HFFc6 (cell line): ENCODE measurements at regions not wholly inside any gene's neighbourhood (a gene's known extent, or its start where the extent isn't known, plus 50 kb on each side); places are given as distances from the start of the nearest gene placed in this dataset.

Experiments
- DNase-seq: peaks from one replicate; pipeline ENCODE4 v3.0.0-alpha.2; 2018
- H3K27ac Mint-ChIP-seq: 2 replicates; pipeline ENCODE4 v1.8.0; 2020; ENCODE audit warnings: mild to moderate bottlenecking, mixed read lengths
- H3K27me3 Mint-ChIP-seq: 2 replicates; pipeline ENCODE4 v1.8.0; 2021; ENCODE audit warnings: mild to moderate bottlenecking, moderate library complexity, mixed read lengths; ENCODE audit not compliant: insufficient read depth
- H3K36me3 Mint-ChIP-seq: 2 replicates; pipeline ENCODE4 v1.8.0; 2021; ENCODE audit warnings: low read depth, mixed read lengths
- H3K4me1 Mint-ChIP-seq: 2 replicates; pipeline ENCODE4 v1.8.0; 2020; ENCODE audit warnings: low read depth, mixed read lengths
- H3K4me3 Mint-ChIP-seq: 2 replicates; pipeline ENCODE4 v1.8.0; 2020; ENCODE audit warnings: mild to moderate bottlenecking, moderate library complexity, mixed read lengths
- H3K9me3 Mint-ChIP-seq: 2 replicates; pipeline ENCODE4 v1.8.0; 2020; ENCODE audit warnings: mild to moderate bottlenecking, mixed read lengths
- CTCF ChIP-seq: fragments of 200-600 bp; sonication (generic); IDR thresholded peaks from 2 replicates; pipeline ENCODE4 v1.5.0; 2021; ENCODE audit warnings: antibody characterized with exemption, mild to moderate bottlenecking

GRCh38 chr7:42812779-42813178, 99.1 kb downstream of the C7orf25 start:
- Mint-ChIP-seq H3K4me3 (no peak overlapping the region), H3K9me3 (no peaks in the 10 kb centered on the region), H3K27me3 (peaks cover 2% of the 10 kb centered on the region), H3K36me3 (no peaks in the 10 kb centered on the region), H3K4me1 (no peaks in the 10 kb centered on the region), H3K27ac (no peak overlapping the region)
- TF ChIP-seq CTCF = no peak
- no peak for DNase-seq

DNA sequence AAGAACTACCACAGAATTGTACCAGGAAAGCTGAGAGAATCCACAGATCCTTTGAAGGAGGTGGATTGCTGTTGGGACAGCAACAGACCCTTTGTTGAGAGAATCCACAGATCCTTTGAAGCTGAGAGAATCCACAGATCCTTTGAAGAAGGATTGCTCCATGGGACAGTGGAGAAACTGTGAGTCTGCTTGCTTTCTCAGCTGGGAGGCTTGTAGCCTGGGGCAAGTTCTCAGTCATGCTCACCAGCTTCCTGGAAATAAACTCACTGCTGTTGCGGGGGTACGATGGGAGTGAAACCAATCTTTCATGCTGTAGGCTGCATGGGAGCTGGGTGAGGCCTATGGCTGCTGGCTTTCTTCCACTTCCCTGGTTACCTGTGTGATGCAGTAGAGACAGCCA, 106.3 kb downstream of the C7orf25 start:
- no peaks in the 10 kb centered on the region for H3K9me3 Mint-ChIP-seq
- H3K4me1 Mint-ChIP-seq = no peaks in the 10 kb centered on the region
- H3K36me3 Mint-ChIP-seq = no peaks in the 10 kb centered on the region
- peaks cover 3% of the 10 kb centered on the region; the same call in 1 of the 2 replicates for H3K27me3 Mint-ChIP-seq
- TF ChIP-seq CTCF = no peak
- no peak for DNase-seq
- no peak overlapping the region for H3K4me3 Mint-ChIP-seq
- H3K27ac Mint-ChIP-seq = no peak overlapping the region

- Mint-ChIP-seq H3K27me3 (no peaks in the 10 kb centered on the region; the same call in 1 of the 2 replicates), H3K36me3 (no peaks in the 10 kb centered on the region), H3K4me1 (no peaks in the 10 kb centered on the region), H3K4me3 (no peak overlapping the region), H3K27ac (no peak overlapping the region), H3K9me3 (no peaks in the 10 kb centered on the region)
- TF ChIP-seq CTCF = no peak
- no peak for DNase-seq
These were observed 117.2 kb downstream of the C7orf25 start for GRCh38 chr7:42794673-42795072.

GRCh38 chr7:42792841-42793240, 119.0 kb downstream of the C7orf25 start:
- Mint-ChIP-seq H3K27me3 (no peaks in the 10 kb centered on the region; the same call in 1 of the 2 replicates), H3K36me3 (no peaks in the 10 kb centered on the region), H3K9me3 (no peaks in the 10 kb centered on the region), H3K27ac (no peak overlapping the region), H3K4me1 (no peaks in the 10 kb centered on the region), H3K4me3 (no peak overlapping the region)
- DNase-seq = no peak
- TF ChIP-seq CTCF = no peak

GRCh38 chr7:42790196-42790595, 121.7 kb downstream of the C7orf25 start:
- no peaks in the 10 kb centered on the region for H3K9me3 Mint-ChIP-seq
- H3K27me3 Mint-ChIP-seq = no peaks in the 10 kb centered on the region; the same call in 1 of the 2 replicates
- no peak overlapping the region for H3K27ac Mint-ChIP-seq
- no peak overlapping the region for H3K4me3 Mint-ChIP-seq
- no peaks in the 10 kb centered on the region for H3K36me3 Mint-ChIP-seq
- TF ChIP-seq CTCF = no peak
- no peaks in the 10 kb centered on the region for H3K4me1 Mint-ChIP-seq
- no peak for DNase-seq

- 0 out of 2 replicates have a peak, but pooled peaks cover 5% of the 10 kb centered on the region for H3K36me3 Mint-ChIP-seq
These were observed 137.4 kb downstream of the C7orf25 start for GRCh38 chr7:42774436-42774835.

More at GRCh38 chr7:42774436-42774835, 137.4 kb downstream of the C7orf25 start:
- no peak for TF ChIP-seq CTCF
- no peak overlapping the region for H3K4me3 Mint-ChIP-seq
- DNase-seq = no peak
- no peak overlapping the region for H3K27ac Mint-ChIP-seq
- peaks cover 6% of the 10 kb centered on the region for H3K4me1 Mint-ChIP-seq
- H3K9me3 Mint-ChIP-seq = peaks cover 11% of the 10 kb centered on the region
- no peaks in the 10 kb centered on the region for H3K27me3 Mint-ChIP-seq
